Heart left ventricle (tissue), 13 donors: ENCODE measurements at regions not wholly inside any gene's neighbourhood (a gene's known extent, or its start where the extent isn't known, plus 50 kb on each side); places are given as distances from the start of the nearest gene placed in this dataset.

Source experiments
- CTCF ChIP-seq, 12 donors: fragments of 200-600 bp; sonication (generic) in 4 of 12; IDR thresholded peaks; one replicate each; pipeline versions ENCODE4 v1.5.0 to v1.8.0; 2018 to 2022; ENCODE audit warnings: antibody characterized with exemption in 12 of 12, mild to moderate bottlenecking in 5 of 12
- POLR2A ChIP-seq, 2 donors: fragments of 450-650 bp; IDR thresholded peaks; one replicate each; pipeline ENCODE4 v1.6.1; 2017; ENCODE audit warnings: antibody characterized with exemption in 2 of 2, mild to moderate bottlenecking in 2 of 2, moderate library complexity in 2 of 2
- donor health status: ischemic (EF 13 %, LVEDD 7.1; RV severe dilation, severe dysfunction).
- donor health status: DM: no; HTN: yes; CAD: no.
- donor health status: DM: no; HTN: no; CAD: no.
- donor health status: ischemic (EF 25% LVEDD 6.9; RV normal size, moderate dysfunction).
- donor health status: ischemic (EF 25% LVEDD 5.7; RV mildly dilated, moderate dysfunction).
- donor health status: ischemic (EF 35%, LVEDD 5.7; RV mildly dilated, moderate dysfunction).
- donor health status: nonischemic (EF 11% LVEDD 7.7; RV severe dilation, severe dysfunction).
- donor health status: DM: yes; HTN: yes; CAD: no.
- donor health status: PGD.
- donor health status: ischemic (EF 29% LVEDD 5.4; RV normal size, mild dysfunction).
- donor health status: nonischemic (EF 23%, LVEDD 6.1; RV moderate dilation, normal function).

- TF ChIP-seq CTCF (IDR thresholded peaks at IDR 0.05) (no peak), POLR2A (IDR thresholded peaks at IDR 0.05) (no peak)
Observed at GRCh38 chr5:18357486-18357885, 723.2 kb downstream of the TAF11L14 start.
